SK-N-SH (cell line): ENCODE measurements at regions not wholly inside any gene's neighbourhood (a gene's known extent, or its start where the extent isn't known, plus 50 kb on each side); places are given as distances from the start of the nearest gene placed in this dataset.

ENCODE experiments used
- CTCF ChIA-PET: fragments of 300-600, 350-600 bp; formaldehyde crosslinking; extraction: SDS; loops from one replicate; lab custom pipeline; 2021; lab: Yijun Ruan, JAX
- POLR2A ChIA-PET: fragments of 350-600 bp; sonication (Branson Sonifier 250); formaldehyde crosslinking; extraction: SDS; loops from one replicate; lab custom pipeline; 2020; ENCODE audit warnings: antibody characterized with exemption, inconsistent platforms; lab: Yijun Ruan, JAX
- DNase-seq: peaks from one replicate; pipeline ENCODE4 v3.0.0; 2012
- H2AFZ ChIP-seq: fragments of 200-600 bp; sonication (generic); 2 replicates; pipeline ENCODE4 v1.8.1; 2016; ENCODE audit warnings: antibody characterized with exemption, mild to moderate bottlenecking, low read depth
- H3F3A ChIP-seq: fragments of 200-600 bp; sonication (generic); replicated peaks from 2 replicates; pipeline ENCODE3; 2016; ENCODE audit warnings: antibody characterized with exemption, mild to moderate bottlenecking; ENCODE audit not compliant: insufficient read depth
- H3K27ac ChIP-seq, 2 experiments: fragments of 200-500 bp in 1 of 2; fragments of 200-600 bp in 1 of 2; sonication (Bioruptor generic) in 1 of 2; sonication (generic), shearing (Covaris generic) in 1 of 2; 2 replicates each; pipeline versions ENCODE4 v1.5.1 to v1.6.1; 2014 to 2016; ENCODE audit warnings: low read depth in 2 of 2, inconsistent platforms in 1 of 2, low read length in 1 of 2, mild to moderate bottlenecking in 1 of 2, mixed read lengths in 1 of 2
- H3K27me3 ChIP-seq: fragments of 200-600 bp; sonication (generic), shearing (Covaris generic); 2 replicates; pipeline ENCODE4 v1.6.1; 2016; ENCODE audit warnings: mixed run types; ENCODE audit not compliant: insufficient read depth
- H3K36me3 ChIP-seq, 2 experiments: fragments of 200-500 bp in 1 of 2; fragments of 200-600 bp in 1 of 2; sonication (Bioruptor generic) in 1 of 2; sonication (generic) in 1 of 2; replicated peaks in 1 of 2; 2 replicates each; pipeline versions ENCODE3 to v1.5.1; 2014 to 2016; ENCODE audit warnings: low read length in 1 of 2, mild to moderate bottlenecking in 1 of 2; ENCODE audit not compliant: insufficient read depth in 2 of 2, control insufficient read depth in 1 of 2
- H3K4me1 ChIP-seq, 2 experiments: fragments of 200-500 bp in 1 of 2; fragments of 200-600 bp in 1 of 2; sonication (Bioruptor generic) in 1 of 2; sonication (generic), shearing (Covaris generic) in 1 of 2; 2 replicates each; pipeline versions ENCODE4 v1.5.1 to v1.6.1; 2014 to 2016; ENCODE audit warnings: low read depth in 1 of 2, low read length in 1 of 2, mixed run types in 1 of 2; ENCODE audit not compliant: insufficient read depth in 2 of 2, control insufficient read depth in 1 of 2
- H3K4me2 ChIP-seq: fragments of 200-600 bp; sonication (generic), shearing (Covaris generic); 2 replicates; pipeline ENCODE4 v1.6.1; 2017; ENCODE audit warnings: mixed run types
- H3K4me3 ChIP-seq, 2 experiments: fragments of 200-500 bp in 1 of 2; fragments of 200-600 bp in 1 of 2; sonication (Bioruptor generic) in 1 of 2; sonication (generic), shearing (Covaris generic) in 1 of 2; 2 replicates each; pipeline versions ENCODE4 v1.5.1 to v1.8.1; 2014 to 2016; ENCODE audit warnings: low read depth in 2 of 2, inconsistent platforms in 1 of 2, low read length in 1 of 2, mild to moderate bottlenecking in 1 of 2, mixed read lengths in 1 of 2, moderate library complexity in 1 of 2
- H3K79me2 ChIP-seq: fragments of 200-600 bp; sonication (generic); 2 replicates; pipeline ENCODE4 v1.8.1; 2017; ENCODE audit warnings: mild to moderate bottlenecking; ENCODE audit not compliant: insufficient read depth
- H3K9ac ChIP-seq: fragments of 200-600 bp; sonication (generic); 2 replicates; pipeline ENCODE4 v1.6.1; 2017; ENCODE audit warnings: mixed run types
- H3K9me2 ChIP-seq: fragments of 200-600 bp; sonication (generic); 2 replicates; pipeline ENCODE4 v1.6.1; 2017; ENCODE audit warnings: mixed run types
- H3K9me3 ChIP-seq: fragments of 200-600 bp; sonication (generic); 2 replicates; pipeline ENCODE4 v1.6.1; 2017; ENCODE audit warnings: mixed run types, mild to moderate bottlenecking, moderate library complexity
- H4K20me1 ChIP-seq: fragments of 200-600 bp; sonication (generic); 2 replicates; pipeline ENCODE4 v1.6.1; 2017; ENCODE audit warnings: mild to moderate bottlenecking, mixed run types; ENCODE audit not compliant: insufficient read depth
- CHD2 ChIP-seq: fragments of 150-350 bp; IDR thresholded peaks from 2 replicates; pipeline ENCODE4 v1.6.1; 2018; ENCODE audit warnings: low read length; ENCODE audit not compliant: partially characterized antibody
- EZH2phosphoT487 ChIP-seq: fragments of 200-600 bp; sonication (generic); IDR thresholded peaks from 2 replicates; pipeline ENCODE4 v1.6.1; 2017; ENCODE audit warnings: low read depth, mixed run types, mild to moderate bottlenecking, antibody characterized with exemption, moderate library complexity, borderline replicate concordance
- FOXJ3 ChIP-seq: sonication (generic); formaldehyde crosslinking; IDR thresholded peaks from 2 replicates; pipeline ENCODE4 v1.5.1; 2020; ENCODE audit warnings: mild to moderate bottlenecking, missing genetic modification reagents
- GATA2 ChIP-seq: sonication (generic); formaldehyde crosslinking; IDR thresholded peaks from 2 replicates; pipeline ENCODE4 v1.5.0; 2020; ENCODE audit warnings: mild to moderate bottlenecking, missing genetic modification reagents
- IRF3 ChIP-seq: fragments of 150-350 bp; IDR thresholded peaks from 2 replicates; pipeline ENCODE4 v1.6.1; 2016; ENCODE audit warnings: mild to moderate bottlenecking, low read depth, low read length
- JUND ChIP-seq: IDR thresholded peaks from 2 replicates; pipeline ENCODE4 v1.4.0; 2012
- MEF2A ChIP-seq: IDR thresholded peaks from 2 replicates; pipeline ENCODE4 v1.4.0; 2012; ENCODE audit warnings: low read depth, borderline replicate concordance
- NFIC ChIP-seq: IDR thresholded peaks from 2 replicates; pipeline ENCODE4 v1.4.0; 2012; ENCODE audit warnings: borderline replicate concordance
- PBX3 ChIP-seq: IDR thresholded peaks from 2 replicates; pipeline ENCODE4; 2012
- POLR2AphosphoS5 ChIP-seq: IDR thresholded peaks from 2 replicates; pipeline ENCODE4 v1.6.1; 2012; ENCODE audit warnings: low read depth, low read length
- RAD21 ChIP-seq: IDR thresholded peaks from 2 replicates; pipeline ENCODE4 v1.6.1; 2012; ENCODE audit warnings: mild to moderate bottlenecking, low read length
- TAF1 ChIP-seq: IDR thresholded peaks from 2 replicates; pipeline ENCODE4 v1.6.1; 2012; ENCODE audit warnings: low read depth, mild to moderate bottlenecking, low read length, moderate library complexity, borderline replicate concordance
- TCF12 ChIP-seq: IDR thresholded peaks from 2 replicates; pipeline ENCODE4 v1.4.0; 2012
- USF1 ChIP-seq: IDR thresholded peaks from 2 replicates; pipeline ENCODE4 v1.4.0; 2012; ENCODE audit warnings: low read depth, borderline replicate concordance
- YY1 ChIP-seq: IDR thresholded peaks from 2 replicates; pipeline ENCODE4 v1.4.0; 2012; ENCODE audit warnings: low read depth, mild to moderate bottlenecking
- WGBS: methylation state at CpG from one replicate; pipeline ENCODE4 v1.1.6; 2017; ENCODE audit warnings: low lambda C conversion rate; 5-methylcytosine and 5-hydroxymethylcytosine counted together

GRCh38 chr5:158066076-158066475 lies 207.1 kb upstream of the CLINT1 start:
- no peak for DNase-seq
- Histone ChIP-seq H4K20me1 (no peaks in the 10 kb centered on the region), H2AFZ (no peak overlapping the region), H3K4me2 (no peak overlapping the region), H3K9me3 (no peaks in the 10 kb centered on the region), H3K9me2 (no peaks in the 10 kb centered on the region), H3K9ac (no peak overlapping the region), H3F3A (no peaks in the 10 kb centered on the region), H3K4me3 (no peak overlapping the region), H3K27me3 (no peaks in the 10 kb centered on the region), H3K27ac (no peak overlapping the region), H3K4me1 (peaks cover 0 to 3% of the 10 kb centered on the region in 2 experiments; a peak in 2 of 4 replicates), H3K79me2 (no peaks in the 10 kb centered on the region), H3K36me3 (no peaks in the 10 kb centered on the region)
- CTCF ChIA-PET = interaction anchor here (2.1 to 4.6 kb wide), 2 partner anchors 9 to 117 kb away, joined by 6 to 24 read pairs; no protein-coding TSS in a partner anchor
- TF ChIP-seq TAF1 = no peak
- no peak for TF ChIP-seq TCF12
- TF ChIP-seq NFIC = no peak
- TF ChIP-seq EZH2phosphoT487 = no peak
- TF ChIP-seq RAD21 = no peak
- no peak for TF ChIP-seq MEF2A
- TF ChIP-seq CHD2 = no peak
- TF ChIP-seq JUND = no peak
- TF ChIP-seq POLR2AphosphoS5 = no peak
- no peak for TF ChIP-seq USF1
- TF ChIP-seq GATA2 (CRISPR knock-in tag) = no peak
- TF ChIP-seq IRF3 = no peak
- TF ChIP-seq FOXJ3 (CRISPR knock-in tag) = no peak
- no peak for TF ChIP-seq YY1
- WGBS = 27% methylated on average over 1 of the region's 1 CpG
- POLR2A ChIA-PET = no interaction called here

- H3K79me2 ChIP-seq = no peaks in the 10 kb centered on the region
- H3K4me2 ChIP-seq = no peak overlapping the region
- CTCF ChIA-PET = interaction anchor here (0.7 to 4.6 kb wide), 3 partner anchors 11 to 172 kb away, joined by 3 to 24 read pairs (median 6); no protein-coding TSS in a partner anchor
- POLR2A ChIA-PET = no interaction called here
- peak overlapping the region in 1 of 2 experiments; percentile 53; a peak in 1 of 4 replicates for H3K27ac ChIP-seq
- H3K27me3 ChIP-seq = no peaks in the 10 kb centered on the region
- H4K20me1 ChIP-seq = no peaks in the 10 kb centered on the region
- no peaks in the 10 kb centered on the region for H3K9me3 ChIP-seq
- no peak overlapping the region for H3K4me3 ChIP-seq
- no peaks in the 10 kb centered on the region for H3K9me2 ChIP-seq
- H3K36me3 ChIP-seq = no peaks in the 10 kb centered on the region
- WGBS = 35% methylated on average over 5 of the region's 5 CpGs
- H2AFZ ChIP-seq = no peak overlapping the region
- H3K9ac ChIP-seq = no peak overlapping the region
- no peak for DNase-seq
- H3F3A ChIP-seq = no peaks in the 10 kb centered on the region
- TF ChIP-seq TCF12 = peak; percentile 67
- TF ChIP-seq NFIC = peak; percentile 44; the same call in 1 of the 2 replicates
- TF ChIP-seq PBX3 = 0 out of 2 replicates have a peak, but pooled peaks have one; percentile 27
- TF ChIP-seq IRF3 = no peak
- peaks cover 0 to 3% of the 10 kb centered on the region in 2 experiments; a peak in 2 of 4 replicates for H3K4me1 ChIP-seq
Measured at GRCh38 chr5:158064334-158065123, 205.6 kb upstream of the CLINT1 start.
